ENCODE measurements at regions not wholly inside any gene's neighbourhood (a gene's known extent, or its start where the extent isn't known, plus 50 kb on each side); places are given as distances from the start of the nearest gene placed in this dataset.

DNA sequence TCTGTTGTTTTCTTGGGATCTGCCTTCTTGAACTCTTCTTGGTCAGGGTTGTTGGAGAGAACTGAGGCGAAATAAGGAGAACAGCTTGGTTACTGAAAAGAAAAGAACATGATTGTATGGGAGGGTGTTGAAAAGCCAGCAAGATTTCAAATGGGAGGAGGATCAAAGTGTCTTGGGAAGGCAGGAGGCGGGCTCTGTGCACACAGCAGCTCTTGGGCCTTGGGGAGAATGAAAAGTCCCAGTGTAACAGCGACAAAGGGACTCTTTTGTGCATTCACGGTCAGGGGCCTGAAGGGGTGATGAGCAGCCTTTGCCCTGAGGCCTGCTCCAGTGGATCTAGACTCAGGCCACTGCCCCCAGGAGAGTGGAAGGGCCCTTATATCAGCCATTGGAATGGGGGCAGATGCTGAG, 135.4 kb downstream of the ADAMTS15 start:
- no peak for DNase-seq (ENCODE audit: low spot score)

DNA sequence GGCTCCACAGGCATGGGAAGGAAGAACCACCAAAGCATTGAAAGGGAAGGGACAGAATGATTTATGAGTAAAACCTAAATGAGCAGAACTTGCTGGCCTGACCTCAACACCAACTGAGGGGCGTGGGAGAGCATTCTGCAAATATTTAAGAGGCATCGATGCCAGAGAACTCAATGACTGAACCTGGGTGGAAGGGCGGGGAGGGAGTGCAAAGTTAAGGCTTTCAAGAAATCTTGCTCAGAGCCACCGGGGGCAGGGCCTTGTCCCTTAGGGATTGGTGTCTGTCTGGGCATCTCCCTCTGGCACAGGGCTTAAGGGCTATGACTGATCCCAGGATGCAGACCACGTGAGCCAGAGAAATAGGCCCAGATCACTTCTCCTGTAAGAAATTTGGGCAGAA, 137.1 kb downstream of the ADAMTS15 start:
- DNase-seq (ENCODE audit: low spot score) = no peak

DNA sequence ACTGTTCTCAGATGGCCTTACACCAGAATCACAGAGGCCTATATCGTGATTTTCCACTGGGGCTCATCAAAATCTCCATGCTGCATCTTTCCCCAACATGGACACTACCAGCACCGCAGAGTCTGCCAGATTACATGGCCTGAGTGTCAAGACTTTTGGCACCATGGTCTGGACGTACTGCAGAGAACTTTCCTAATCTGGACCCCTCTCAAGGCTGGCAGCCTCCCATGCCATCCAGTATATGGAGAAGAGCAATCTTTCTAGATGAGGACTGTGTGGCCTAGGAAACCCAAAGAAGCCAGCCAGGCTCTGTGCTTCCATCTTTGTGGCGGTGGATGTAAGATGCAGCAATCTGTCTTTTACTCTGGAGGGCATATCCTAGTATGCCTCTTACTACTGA, 139.2 kb downstream of the ADAMTS15 start:
- DNase-seq (ENCODE audit: low spot score) = no peak

DNA sequence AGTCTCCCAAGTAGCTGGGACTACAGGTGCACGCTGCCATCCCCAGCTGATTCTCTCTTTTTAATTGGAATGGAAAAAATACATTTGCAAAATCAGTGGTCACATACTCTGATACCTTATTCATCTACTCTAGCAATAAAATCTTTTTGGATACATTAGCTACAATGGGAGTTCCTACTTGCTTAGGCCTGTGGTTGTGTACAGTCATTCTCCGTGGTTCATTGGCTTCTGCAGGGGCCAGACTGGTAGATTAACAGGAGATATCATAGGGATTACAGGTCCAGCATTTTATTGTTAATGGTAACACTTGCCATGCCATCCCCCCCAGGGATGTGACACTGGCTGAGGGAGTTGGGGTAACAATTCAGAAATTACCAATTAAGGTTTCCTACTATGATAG, 140.0 kb downstream of the ADAMTS15 start:
- no peak for DNase-seq (ENCODE audit: low spot score)

DNA sequence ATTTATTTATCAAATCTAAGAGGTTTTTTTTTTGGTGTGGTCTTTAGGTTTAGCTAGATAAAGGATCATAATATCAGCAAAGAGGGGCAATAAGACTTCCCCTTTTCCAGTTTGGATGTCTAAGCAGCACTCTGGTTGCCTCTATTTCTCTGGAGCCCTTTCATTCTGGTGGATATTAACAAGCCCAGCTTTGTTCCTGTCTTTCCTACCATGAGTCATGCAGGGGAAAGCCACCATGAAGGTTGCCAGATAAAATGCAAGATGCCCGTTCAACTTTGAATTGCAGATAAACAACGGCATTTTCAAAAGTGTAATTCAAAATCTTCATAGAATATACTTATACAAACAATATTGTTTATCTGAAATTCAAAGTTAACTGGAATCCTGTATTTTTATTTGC, 143.6 kb downstream of the ADAMTS15 start:
- no peak for DNase-seq (ENCODE audit: low spot score)

DNA sequence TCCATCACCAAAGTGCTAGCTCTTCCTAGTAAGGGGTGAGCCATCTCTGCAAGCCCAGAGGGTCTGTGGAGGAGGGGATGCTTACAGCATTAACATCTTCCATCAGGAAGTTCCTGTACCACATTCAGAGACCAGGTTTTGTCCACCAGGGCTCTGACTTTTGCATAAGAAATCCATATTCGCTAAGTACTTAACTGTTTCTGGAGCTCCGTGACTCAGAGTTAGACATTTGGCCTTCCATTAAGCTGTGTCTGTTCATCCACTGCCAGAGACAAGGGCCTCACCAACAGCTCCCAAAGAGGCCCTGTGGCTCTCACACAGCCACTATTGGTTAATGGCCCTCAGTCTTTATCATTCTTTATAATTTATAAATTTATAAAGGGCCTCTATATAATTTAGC, 144.6 kb downstream of the ADAMTS15 start:
- DNase-seq (ENCODE audit: low spot score) = no peak

DNA sequence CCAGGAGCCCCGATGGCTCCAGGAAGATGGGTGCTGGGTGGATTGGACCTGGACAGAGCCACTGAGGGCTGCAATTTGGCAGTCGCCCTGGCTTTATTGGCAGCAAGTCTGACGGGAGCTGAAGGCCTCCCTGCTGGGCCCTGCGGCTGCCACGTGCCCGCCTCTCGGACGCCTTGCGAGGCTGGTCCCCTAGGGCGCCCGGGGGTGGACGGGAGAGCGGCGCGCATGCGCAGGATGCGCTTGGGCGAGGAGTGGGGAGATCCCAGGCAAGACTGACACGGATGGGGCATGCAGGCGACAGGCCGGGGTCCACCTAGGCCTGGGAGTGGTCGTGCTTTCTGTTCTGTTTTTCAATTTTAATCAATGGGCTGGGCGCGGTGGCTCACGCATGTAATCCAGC, 150.0 kb downstream of the ADAMTS15 start:
- DNase-seq (ENCODE audit: low spot score) = no peak

DNA sequence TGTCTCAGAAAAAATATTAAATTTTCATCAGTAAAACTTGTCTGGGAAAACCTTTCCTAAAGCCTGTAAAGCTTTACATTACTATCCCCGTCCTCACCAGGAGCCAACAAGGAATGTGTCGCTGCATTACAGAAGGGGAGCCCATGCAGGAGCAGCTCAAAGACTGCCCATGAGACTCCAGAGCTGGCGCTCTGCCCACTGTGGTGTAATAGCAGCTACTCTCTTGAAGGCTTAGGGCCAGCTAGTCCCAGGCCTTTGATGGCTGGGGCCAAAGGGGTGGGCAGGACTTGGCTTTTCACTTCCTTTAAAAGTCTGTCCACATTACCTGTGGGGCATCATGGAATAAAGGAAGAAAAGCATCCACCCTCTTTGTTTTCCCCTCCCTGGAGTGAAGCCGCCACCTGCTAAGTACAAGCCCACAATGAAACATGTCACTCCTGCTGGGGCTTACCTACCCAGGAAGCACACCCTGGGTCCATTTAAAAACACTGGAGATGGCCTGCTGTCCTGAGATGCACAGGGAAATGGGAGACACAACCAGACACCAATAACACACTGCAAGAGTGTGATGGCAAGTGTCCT, 150.7 kb downstream of the ADAMTS15 start:
- DNase-seq (ENCODE audit: low spot score) = no peak

DNA sequence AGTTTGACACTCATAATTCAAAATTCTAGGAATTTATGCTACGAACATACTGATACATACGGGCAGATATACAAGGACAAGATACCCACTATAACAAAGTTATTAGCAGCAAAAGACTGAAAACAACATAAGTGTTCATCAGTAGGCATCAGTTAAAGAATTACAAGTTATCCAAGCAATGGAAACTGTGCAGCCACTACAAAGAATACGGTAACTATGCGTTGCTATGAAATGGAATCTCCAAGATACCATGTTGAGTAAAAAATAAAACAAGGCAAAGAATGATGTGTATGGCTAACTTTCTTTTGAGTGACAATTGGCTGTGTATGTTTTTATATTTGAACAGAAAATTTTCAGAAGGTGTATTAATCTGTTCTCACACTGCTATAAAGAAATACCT, 151.7 kb downstream of the ADAMTS15 start:
- DNase-seq (ENCODE audit: low spot score) = no peak

DNA sequence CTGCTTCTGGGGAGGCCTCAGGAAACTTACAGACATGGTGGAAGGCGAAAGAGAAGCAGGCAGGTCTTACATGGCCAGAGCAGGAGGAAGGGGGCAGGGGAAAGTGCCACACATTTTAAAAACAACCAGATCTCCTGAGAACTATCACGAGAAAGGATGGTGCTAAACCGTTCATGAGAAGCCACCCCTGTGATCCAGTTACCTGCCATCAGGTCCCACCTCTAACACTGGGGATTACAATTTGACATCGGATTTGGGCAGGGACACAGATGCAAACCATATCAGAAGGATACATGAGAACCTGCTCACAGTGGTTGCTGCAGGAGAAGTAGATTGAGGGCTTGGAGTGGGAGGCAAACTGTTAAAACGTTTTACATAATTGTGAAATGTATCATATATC, 152.2 kb downstream of the ADAMTS15 start:
- no peak for DNase-seq (ENCODE audit: low spot score)

DNA sequence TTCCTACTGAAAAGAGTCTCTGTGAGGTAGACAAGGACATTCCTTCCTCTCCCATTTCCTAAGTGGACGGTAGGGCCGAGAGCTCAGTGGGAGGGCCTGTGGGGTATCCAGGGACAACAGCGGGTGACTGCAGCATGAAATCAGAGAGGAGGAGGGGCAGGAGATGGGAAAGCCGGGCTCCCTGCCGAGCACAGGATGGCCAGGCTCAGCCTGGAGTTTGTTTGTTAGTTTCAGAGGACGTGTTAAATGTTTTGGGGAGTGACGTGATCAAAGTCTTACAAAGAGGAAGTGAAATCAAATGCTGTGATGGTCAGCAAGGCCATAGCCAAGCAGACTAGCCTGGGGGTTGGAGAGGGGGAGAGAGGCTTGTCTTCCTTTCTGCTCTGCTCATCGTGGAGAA, 152.7 kb downstream of the ADAMTS15 start:
- DNase-seq (ENCODE audit: low spot score) = peak; percentile 88

DNA sequence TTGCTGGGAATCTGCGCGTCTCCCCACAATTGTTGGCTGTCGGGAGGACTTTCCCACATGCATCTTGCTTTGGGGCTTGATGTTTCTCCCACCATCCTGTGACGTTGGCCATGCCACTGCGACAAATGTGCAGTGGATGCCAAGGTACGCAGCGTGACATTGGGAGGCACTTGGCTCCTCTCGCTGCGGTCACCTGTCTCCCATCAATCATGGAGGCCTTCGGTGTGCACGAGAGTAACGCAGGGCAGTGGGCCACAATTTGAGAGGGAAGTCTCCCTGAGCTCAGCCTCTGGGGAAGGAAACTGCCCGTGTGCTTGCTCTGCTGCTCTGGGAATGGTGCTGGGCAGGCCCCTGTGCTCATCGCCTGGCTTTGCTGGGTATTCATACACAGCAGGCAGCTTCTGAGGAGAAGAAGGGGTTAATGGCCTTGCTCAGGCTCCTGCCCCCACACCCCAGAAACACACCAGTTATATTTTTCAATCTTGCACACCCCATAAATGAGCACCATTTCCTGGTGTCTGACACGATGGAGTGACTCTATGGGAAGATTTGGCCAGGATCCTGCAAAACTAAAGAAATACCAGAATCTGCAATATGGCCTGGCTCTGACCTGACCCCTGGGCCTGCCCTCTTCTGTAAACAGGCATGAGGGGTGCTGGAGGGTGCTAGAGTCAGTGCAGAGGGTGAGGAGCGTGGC, 153.5 kb downstream of the ADAMTS15 start:
- DNase-seq (ENCODE audit: low spot score) = no peak

DNA sequence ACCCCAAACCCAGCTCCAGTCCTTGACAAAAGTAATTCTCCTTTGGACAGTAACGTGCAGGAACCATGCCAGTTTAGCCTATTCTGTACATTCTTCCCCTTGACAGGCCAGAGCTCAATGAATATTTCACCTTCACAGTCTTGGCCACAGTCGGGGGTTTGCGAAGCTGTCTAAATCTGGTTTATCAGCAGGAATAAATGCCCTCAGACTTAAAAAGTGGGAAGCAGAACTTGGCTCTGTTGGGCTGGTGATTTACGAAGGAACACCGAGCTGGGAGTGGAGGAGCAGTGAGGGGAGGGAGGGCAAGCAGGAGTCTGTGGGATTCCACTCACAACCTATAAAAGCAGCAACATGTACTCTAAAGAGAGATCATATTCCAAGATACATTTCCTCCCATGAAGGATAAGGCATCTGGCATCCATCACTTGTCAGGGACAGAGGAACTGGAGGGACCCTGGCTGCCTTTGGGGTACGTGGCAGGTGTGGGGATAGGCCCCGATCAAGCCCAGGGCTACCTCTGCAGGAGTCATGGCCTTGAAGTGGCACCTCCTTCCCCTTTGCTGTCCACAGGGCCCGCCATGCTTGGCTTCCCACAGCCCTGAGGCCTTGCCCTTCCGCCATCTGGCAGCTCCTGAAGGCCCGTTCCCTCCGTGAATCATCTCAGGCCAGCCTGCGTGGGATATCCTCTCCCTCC, 154.3 kb downstream of the ADAMTS15 start:
- DNase-seq (ENCODE audit: low spot score) = peak; percentile 89

DNA sequence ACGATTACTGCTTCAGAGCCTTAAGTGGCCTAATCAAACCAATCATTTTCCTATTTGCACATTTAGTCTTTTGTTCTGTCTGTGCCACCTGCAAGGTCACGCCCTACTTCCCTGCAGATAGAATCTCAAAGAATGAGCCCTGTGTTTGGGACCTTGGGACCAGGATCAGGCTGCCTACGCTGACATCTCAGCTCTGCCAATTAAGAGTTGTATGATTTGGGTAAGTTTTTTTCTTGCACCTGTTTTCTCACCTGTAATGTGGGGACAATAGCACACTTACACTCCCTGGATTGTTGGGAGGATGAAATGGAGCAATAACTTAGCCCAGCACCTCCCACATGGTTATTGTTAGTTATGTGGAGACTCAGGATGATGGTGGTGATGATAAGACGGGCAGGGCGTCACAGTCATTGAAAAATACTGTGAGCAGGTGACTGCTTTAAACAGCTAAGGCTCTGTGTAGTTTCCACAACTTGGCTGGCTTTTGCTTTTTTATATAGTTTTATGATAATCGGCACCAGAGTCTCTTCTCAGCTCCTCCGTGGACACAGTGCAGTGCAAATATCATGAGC, 155.0 kb downstream of the ADAMTS15 start:
- no peak for DNase-seq (ENCODE audit: low spot score)

DNA sequence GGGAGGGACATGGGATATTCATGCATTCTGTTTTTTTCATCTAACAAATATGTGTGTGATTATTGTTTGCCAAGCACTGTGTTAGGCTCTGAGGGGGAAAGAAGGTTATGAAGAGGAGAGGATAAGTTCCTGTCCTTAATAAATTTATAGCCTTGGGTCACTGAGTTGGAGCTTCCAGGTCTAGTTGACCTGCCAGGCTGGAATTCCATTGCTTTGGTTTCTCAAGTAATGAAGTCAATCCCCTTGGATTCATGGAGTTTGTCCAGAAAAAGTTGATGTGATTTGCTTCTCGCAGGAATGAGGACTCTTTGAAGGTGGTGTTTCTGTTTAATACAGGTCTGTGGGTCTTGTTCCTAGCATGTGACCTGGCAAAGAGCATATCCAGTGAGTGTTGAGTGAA, 156.2 kb downstream of the ADAMTS15 start:
- DNase-seq (ENCODE audit: low spot score) = no peak

DNA sequence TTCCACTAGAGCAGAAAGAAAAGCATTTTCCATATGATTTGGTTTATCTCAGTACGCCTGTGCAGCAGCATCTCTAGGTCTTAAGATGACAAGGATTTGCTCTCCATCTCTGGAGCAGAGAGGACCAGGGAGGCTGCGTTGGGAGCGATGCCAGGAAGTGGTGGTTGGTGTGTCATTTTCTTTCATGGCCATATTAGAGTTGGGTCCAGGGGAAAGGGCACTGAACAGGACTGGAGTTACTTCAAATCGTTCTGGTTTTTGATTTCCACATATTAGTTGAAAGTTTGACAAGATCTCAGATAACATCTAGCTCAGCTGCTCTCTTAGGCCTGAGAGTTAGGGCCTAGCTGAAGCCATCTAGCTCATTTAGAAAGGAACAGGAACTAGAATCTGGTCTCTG, 157.7 kb downstream of the ADAMTS15 start:
- DNase-seq (ENCODE audit: low spot score) = no peak

DNA sequence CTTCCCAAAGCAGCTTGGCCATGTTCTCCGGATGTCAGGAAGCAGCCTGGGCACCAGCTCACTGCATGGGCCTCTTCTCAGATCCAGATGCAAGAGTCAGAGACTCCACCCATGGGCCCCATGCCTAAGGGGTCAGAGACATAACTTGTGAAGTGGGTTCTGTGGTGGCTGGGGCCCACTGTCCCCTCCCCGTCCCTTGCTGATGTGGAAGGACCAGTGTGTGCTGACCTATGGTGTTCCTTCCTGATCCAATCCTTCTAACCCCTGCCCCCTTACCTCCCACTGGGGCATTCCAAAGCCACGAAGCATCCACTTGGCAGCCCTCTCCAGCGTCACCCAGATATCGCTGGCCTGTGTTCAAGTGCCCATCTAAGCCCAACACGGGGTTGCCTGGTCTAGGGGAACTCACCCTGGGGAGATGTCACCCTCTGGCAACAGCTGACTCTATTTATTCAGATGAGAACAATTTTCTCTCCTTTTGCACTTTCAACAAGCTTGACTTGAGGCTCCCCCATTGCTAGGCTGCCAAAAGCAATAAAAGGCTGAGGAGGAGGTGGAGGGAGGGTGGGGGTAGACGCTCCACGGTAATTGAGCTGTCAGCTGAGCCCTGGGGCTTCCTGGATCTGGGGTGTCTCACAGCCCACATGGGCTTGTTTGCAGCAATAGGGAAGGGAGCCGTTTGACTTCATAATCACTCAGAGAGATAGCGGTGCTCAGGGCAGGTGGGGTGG, 158.5 kb downstream of the ADAMTS15 start:
- DNase-seq (ENCODE audit: low spot score) = peak; percentile 74

DNA sequence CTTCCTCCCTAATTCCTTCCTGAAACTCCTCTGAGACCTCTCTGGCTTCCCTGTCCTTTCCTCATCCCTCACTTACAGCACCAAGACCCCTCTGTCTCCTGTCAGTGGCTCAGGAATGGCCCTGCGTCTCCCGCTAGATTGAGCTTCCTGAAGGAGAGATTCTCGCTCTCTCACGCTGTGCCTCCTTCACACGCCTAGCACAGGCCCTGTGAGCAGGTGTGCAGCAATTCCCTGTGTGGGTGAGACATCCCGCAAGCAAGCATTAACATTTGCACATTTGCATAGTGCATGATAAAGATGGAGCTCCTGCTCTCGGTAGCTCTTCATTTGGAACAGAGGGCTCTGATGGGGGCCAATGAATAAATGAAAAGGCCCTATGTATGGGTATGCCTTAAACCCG, 159.8 kb downstream of the ADAMTS15 start:
- no peak for DNase-seq (ENCODE audit: low spot score)

DNA sequence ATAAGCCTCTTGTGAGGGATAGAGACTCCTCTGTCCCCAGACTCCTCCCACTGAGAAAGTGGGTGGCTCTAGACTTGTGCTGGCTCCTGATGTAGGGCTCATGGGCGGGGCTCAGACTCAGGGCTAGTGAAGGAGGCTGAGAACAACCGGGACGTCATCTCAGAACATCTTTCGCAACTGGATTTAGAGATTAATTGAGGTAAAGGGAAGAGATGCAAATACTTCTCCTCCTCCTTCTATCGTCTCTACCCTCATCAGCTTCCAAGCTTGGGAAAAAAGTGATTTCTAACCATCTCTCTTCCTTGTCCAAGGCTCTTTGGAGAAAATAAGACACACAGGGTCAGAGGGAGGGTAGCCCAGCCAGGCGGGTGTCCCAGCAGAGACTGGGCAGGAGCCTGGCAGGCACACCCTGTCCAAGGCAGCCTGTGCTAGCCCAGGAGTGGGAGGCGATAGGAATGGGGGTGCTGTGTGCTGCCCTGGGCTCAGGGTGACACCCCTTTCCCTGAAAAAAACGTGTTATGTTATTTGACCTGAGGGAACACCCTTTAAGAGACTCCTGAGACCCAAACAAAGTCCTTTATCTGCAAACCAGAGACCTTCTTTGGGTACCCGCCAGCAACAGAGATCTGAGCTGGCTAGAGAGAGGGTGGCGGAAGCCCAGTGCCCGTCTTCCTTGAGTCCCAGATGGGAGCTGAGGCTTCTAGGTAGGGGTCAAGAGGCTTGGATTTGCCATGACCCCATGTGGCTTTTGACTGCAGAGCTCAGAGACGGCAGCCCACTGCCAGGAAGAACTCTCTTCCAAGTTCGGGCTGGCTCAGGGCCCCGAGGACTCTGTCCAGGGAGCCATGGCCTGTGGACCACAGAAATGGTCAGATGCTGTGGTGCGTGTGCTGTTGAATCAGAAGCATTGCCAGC, 160.9 kb downstream of the ADAMTS15 start:
- DNase-seq (ENCODE audit: low spot score) = peak; percentile 47

DNA sequence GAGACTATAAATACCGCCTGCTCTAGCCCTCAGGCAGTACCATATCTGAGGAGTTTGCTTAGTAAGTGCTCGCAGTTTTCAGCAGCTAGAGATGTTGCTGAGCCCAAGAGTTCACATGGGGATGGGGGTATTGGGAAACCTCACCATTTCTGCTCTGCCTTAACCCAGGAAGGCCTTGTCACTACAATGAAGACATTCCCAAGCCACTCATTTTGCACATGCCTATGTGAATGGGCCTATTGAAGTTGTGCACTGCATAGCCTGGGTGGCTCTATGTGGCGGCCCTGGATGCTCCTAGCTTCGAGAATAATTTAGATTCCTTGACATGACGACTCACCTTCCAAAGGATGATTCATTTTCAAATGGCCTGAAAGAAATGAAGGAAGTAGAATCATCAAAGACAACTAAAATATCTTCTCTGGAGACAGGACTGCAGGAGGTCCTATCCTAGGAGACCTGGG, 163.4 kb downstream of the ADAMTS15 start:
- DNase-seq (ENCODE audit: low spot score) = no peak

DNA sequence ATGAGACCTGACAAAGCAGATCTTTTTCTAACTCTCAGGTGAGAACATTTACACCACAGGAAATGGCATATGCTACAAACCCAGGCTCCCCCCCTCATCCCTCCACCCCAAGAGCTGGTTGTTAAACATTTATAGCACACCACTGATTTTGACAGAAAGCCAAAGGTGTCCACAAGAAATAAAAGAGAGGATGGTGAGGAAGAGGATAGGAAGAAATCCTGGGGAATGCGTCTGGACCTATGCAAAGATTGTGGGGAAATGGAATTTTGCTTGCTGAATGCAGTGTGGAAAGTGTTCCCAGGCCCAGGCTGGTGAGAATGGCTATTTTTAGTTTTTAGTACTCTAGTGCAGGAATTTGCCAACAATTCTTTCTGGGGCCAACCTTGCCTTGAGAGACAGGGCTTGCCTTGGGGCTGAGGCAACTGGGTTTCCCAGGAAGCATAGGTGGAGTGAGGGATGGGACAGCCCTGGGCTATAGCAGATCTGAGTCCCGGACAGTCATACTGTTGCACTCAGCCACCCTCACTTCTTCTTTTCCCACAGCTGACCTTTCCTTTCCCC, 163.9 kb downstream of the ADAMTS15 start:
- peak; percentile 70 for DNase-seq (ENCODE audit: low spot score)

All from umbilical cord (tissue), 1 donor.